Ascending aorta (tissue), 2 donors: ENCODE measurements at regions not wholly inside any gene's neighbourhood (a gene's known extent, or its start where the extent isn't known, plus 50 kb on each side); places are given as distances from the start of the nearest gene placed in this dataset.

Source experiments
- DNase-seq, 2 donors: peaks; one replicate each; pipeline ENCODE4 v3.0.0-alpha.2; 2019; ENCODE audit warnings: low spot score in 2 of 2
- H3K27ac ChIP-seq, 2 donors: fragments of 200-600 bp; sonication (generic); one replicate each; pipeline ENCODE4 v1.5.1; 2016 to 2017; ENCODE audit warnings: mild to moderate bottlenecking in 1 of 2
- H3K27me3 ChIP-seq: fragments of 200-600 bp; sonication (generic); one replicate; pipeline ENCODE4 v1.5.1; 2017
- H3K36me3 ChIP-seq, 2 donors: fragments of 200-600 bp; sonication (generic); one replicate each; pipeline ENCODE4 v1.5.1; 2016
- H3K4me1 ChIP-seq, 2 donors: fragments of 200-600 bp; sonication (generic); one replicate each; pipeline ENCODE4 v1.5.1; 2016 to 2017; ENCODE audit warnings: mild to moderate bottlenecking in 1 of 2
- H3K4me3 ChIP-seq, 2 donors: fragments of 200-600 bp; sonication (generic); one replicate each; pipeline ENCODE4 v1.5.1; 2016 to 2017; ENCODE audit warnings: mild to moderate bottlenecking in 1 of 2
- H3K9me3 ChIP-seq, 2 donors: fragments of 200-600 bp; sonication (generic); one replicate each; pipeline ENCODE4 v1.5.1; 2016
- CTCF ChIP-seq, 3 experiments: fragments of 200-600 bp in 2 of 3; fragments of 450-650 bp in 1 of 3; sonication (generic) in 2 of 3; IDR thresholded peaks; one replicate each; pipeline ENCODE4 v1.5.1; 2016 to 2019; ENCODE audit warnings: antibody characterized with exemption in 3 of 3, mild to moderate bottlenecking in 1 of 3, moderate library complexity in 1 of 3
- intact Hi-C: fragments of 100-400 bp; cut with DNase I; formaldehyde crosslinking; loops from one replicate; pipeline ENCODE4 v1.15.1; 2023

- TF ChIP-seq CTCF (IDR thresholded peaks at IDR 0.05) = no peak
- no peak overlapping the region for H3K27ac ChIP-seq
- H3K27me3 ChIP-seq = no peaks in the 10 kb centered on the region
- H3K9me3 ChIP-seq = no peaks in the 10 kb centered on the region
- no peaks in the 10 kb centered on the region for H3K4me1 ChIP-seq
- no peak overlapping the region for H3K4me3 ChIP-seq
- H3K36me3 ChIP-seq = no peaks in the 10 kb centered on the region
- intact Hi-C loops = no loop called here
- no peak for DNase-seq
Observed at GRCh38 chr1:221022331-221022730, 143.1 kb downstream of the HLX start.

- Histone ChIP-seq H3K36me3 (no peaks in the 10 kb centered on the region), H3K4me1 (no peaks in the 10 kb centered on the region), H3K27me3 (no peaks in the 10 kb centered on the region), H3K9me3 (no peaks in the 10 kb centered on the region), H3K27ac (no peak overlapping the region), H3K4me3 (no peak overlapping the region)
- intact Hi-C loops = no loop called here
- TF ChIP-seq CTCF (IDR thresholded peaks at IDR 0.05) = no peak
- DNase-seq = no peak
Observed at GRCh38 chr1:221023482-221023881, 144.2 kb downstream of the HLX start.

- Histone ChIP-seq H3K4me1 (no peaks in the 10 kb centered on the region), H3K27ac (no peak overlapping the region), H3K27me3 (no peaks in the 10 kb centered on the region), H3K9me3 (no peaks in the 10 kb centered on the region), H3K36me3 (no peaks in the 10 kb centered on the region), H3K4me3 (no peak overlapping the region)
- no peak for TF ChIP-seq CTCF (IDR thresholded peaks at IDR 0.05)
- no peak for DNase-seq
- intact Hi-C loops = no loop called here
Observed at GRCh38 chr1:221025501-221025900, 146.3 kb downstream of the HLX start.

GRCh38 chr1:221025956-221026355 is 146.7 kb downstream of the HLX start:
- H3K4me3 ChIP-seq = no peak overlapping the region
- no peak for DNase-seq
- no peaks in the 10 kb centered on the region for H3K36me3 ChIP-seq
- H3K27ac ChIP-seq = no peak overlapping the region
- no peaks in the 10 kb centered on the region for H3K4me1 ChIP-seq
- H3K9me3 ChIP-seq = no peaks in the 10 kb centered on the region
- intact Hi-C loops = no loop called here
- H3K27me3 ChIP-seq = no peaks in the 10 kb centered on the region
- no peak for TF ChIP-seq CTCF (IDR thresholded peaks at IDR 0.05)

- peaks cover 0 to 8% of the 10 kb centered on the region in 2 donors for H3K4me1 ChIP-seq
- no peak for TF ChIP-seq CTCF (IDR thresholded peaks at IDR 0.05)
- intact Hi-C loops = no loop called here
Observed at GRCh38 chr1:221029981-221030649, 150.9 kb downstream of the HLX start.

GRCh38 chr1:221030990-221031389 is 151.7 kb downstream of the HLX start:
- H3K27ac ChIP-seq = no peak overlapping the region
- no peaks in the 10 kb centered on the region for H3K36me3 ChIP-seq
- H3K9me3 ChIP-seq = no peaks in the 10 kb centered on the region
- intact Hi-C loops = no loop called here
- no peaks in the 10 kb centered on the region for H3K27me3 ChIP-seq
- H3K4me1 ChIP-seq = peaks cover 0 to 8% of the 10 kb centered on the region in 2 donors
- no peak for DNase-seq
- no peak for TF ChIP-seq CTCF (IDR thresholded peaks at IDR 0.05)
- H3K4me3 ChIP-seq = no peak overlapping the region

More at GRCh38 chr1:221029981-221030649, 150.9 kb downstream of the HLX start:
- Histone ChIP-seq H3K4me3 (no peak overlapping the region), H3K27ac (no peak overlapping the region), H3K36me3 (no peaks in the 10 kb centered on the region), H3K9me3 (no peaks in the 10 kb centered on the region), H3K27me3 (no peaks in the 10 kb centered on the region)
- no peak for DNase-seq
